Brain microvascular endothelial cell (primary cell): ENCODE measurements at regions not wholly inside any gene's neighbourhood (a gene's known extent, or its start where the extent isn't known, plus 50 kb on each side); places are given as distances from the start of the nearest gene placed in this dataset.

Experiments used
- DNase-seq: peaks from one replicate; pipeline ENCODE4 v3.0.0-alpha.2; 2020
- H3K27ac ChIP-seq: fragments of 250-450 bp; sonication (Bioruptor Pico); 2 replicates; pipeline ENCODE4 v1.5.1; 2020; ENCODE audit warnings: mild to moderate bottlenecking, moderate library complexity
- H3K27me3 ChIP-seq: fragments of 250-450 bp; sonication (Bioruptor Pico); replicated peaks from 2 replicates; pipeline ENCODE4 v1.5.1; 2020; ENCODE audit warnings: mild to moderate bottlenecking
- H3K36me3 ChIP-seq: fragments of 250-450 bp; sonication (Bioruptor Pico); replicated peaks from 2 replicates; pipeline ENCODE4 v1.5.1; 2020; ENCODE audit warnings: mild to moderate bottlenecking
- H3K4me3 ChIP-seq: 2 replicates; pipeline ENCODE4 v1.5.1; 2011; ENCODE audit warnings: low read depth, mild to moderate bottlenecking, control low read depth, low read length, moderate library complexity
- in situ Hi-C: cut with HindIII; loops from 2 replicates; pipeline ENCODE4 v1.10.0; 2017; ENCODE audit warnings: low sequenced_read_pairs, low pct_ligation_motif_present
- TF ChIP-seq, protein P1 (sequence below): IDR thresholded peaks from 2 replicates; pipeline ENCODE4 v1.5.1; 2011; ENCODE audit warnings: low read depth, mild to moderate bottlenecking, moderate library complexity, low read length, control low read depth, inconsistent platforms; ENCODE audit errors: missing control alignments

DNA sequence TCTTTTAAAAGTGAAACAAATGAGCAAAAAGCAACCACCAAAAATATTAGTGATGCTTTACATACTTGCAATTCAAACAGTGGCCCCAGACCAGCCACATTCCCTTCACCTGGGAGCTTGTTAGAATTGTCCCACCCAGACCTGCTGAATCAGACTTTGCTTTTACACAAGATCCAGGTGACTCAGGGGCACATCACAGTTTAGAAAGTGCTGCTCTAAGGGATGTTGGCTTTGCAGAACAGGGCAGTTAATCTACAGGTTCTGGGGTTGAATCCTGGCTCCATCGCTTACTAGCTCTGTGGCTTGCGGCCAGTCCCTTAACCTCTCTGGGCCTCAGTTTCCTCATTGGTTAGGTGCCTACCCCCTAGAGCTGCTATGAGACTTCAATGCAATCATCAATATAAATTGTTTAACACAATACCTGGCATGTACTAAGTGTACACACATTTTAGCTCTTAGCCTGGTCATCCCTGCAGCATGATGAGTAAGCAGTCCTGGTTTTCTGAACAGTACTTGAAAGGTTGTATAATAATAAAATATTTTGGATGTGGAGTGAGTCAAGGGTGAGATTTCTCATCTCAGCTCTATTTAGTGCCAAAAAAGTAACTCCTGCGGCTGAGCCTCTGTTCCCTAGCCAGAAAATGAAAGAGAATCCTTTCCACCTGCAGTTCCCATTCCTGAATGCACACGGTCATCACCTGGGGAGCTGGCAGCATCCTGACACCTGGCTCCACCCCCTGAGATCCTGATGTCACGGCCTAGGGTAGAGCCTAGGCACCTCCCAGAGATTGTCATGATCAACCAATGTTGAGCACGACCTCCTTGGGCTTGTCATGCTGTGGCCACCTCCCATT is 162.7 kb downstream of the ANKRD60 start:
- Histone ChIP-seq H3K36me3 (no peaks in the 10 kb centered on the region), H3K27ac (no peak overlapping the region), H3K4me3 (no peak overlapping the region), H3K27me3 (no peaks in the 10 kb centered on the region)
- no peak for DNase-seq
- TF ChIP-seq, protein P1, sequence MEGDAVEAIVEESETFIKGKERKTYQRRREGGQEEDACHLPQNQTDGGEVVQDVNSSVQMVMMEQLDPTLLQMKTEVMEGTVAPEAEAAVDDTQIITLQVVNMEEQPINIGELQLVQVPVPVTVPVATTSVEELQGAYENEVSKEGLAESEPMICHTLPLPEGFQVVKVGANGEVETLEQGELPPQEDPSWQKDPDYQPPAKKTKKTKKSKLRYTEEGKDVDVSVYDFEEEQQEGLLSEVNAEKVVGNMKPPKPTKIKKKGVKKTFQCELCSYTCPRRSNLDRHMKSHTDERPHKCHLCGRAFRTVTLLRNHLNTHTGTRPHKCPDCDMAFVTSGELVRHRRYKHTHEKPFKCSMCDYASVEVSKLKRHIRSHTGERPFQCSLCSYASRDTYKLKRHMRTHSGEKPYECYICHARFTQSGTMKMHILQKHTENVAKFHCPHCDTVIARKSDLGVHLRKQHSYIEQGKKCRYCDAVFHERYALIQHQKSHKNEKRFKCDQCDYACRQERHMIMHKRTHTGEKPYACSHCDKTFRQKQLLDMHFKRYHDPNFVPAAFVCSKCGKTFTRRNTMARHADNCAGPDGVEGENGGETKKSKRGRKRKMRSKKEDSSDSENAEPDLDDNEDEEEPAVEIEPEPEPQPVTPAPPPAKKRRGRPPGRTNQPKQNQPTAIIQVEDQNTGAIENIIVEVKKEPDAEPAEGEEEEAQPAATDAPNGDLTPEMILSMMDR, result no peak
- in situ Hi-C loops, result no loop called here

DNA sequence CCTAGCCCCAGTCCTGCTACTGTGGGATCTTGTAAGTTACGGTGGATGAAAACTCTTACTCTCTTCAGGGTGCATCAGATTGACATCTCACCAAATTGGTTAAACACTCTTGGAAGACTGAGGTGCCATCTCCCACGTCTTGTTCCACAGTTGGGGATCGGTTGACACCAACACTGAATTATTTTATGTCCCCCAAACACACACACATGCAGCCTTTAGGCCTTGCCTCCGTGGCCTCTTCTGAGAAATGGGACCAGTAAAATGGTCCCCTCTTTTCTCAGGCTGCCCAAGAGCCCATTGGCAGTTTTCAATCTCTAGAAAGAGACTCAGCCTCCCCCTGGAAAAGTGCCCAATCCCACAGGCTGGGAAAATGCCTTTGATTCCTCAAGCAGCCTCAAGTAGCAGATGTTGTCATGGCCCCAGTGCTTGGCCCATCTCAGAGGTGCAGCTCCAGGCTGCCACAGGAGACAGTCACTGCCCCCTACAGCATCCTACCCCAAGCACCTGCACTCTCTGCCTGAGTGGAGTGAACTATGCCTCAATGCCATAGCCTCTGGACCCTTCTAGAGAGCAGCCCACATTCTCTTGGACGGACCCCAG is 163.9 kb downstream of the ANKRD60 start:
- TF ChIP-seq, protein P1, result no peak
- in situ Hi-C loops, result no loop called here
- Histone ChIP-seq H3K36me3 (no peaks in the 10 kb centered on the region), H3K27ac (no peak overlapping the region), H3K27me3 (no peaks in the 10 kb centered on the region), H3K4me3 (no peak overlapping the region)
- DNase-seq, result no peak

DNA sequence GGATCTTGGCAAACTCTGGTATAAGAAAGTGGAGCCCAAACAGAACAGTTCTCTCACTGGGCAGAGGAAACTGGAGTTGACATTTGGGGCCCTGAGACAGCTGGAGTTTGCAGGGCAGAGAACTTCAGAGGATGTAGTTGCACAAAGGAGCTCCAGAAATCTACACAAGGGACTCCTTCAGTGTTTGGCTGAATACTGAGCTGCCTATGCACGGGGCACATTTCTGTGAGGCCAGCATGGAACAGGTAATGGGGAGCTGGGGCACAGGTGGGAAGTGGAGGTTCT is 169.3 kb downstream of the ANKRD60 start:
- no peak for DNase-seq
- Histone ChIP-seq H3K4me3 (no peak overlapping the region), H3K36me3 (no peaks in the 10 kb centered on the region), H3K27ac (no peak overlapping the region), H3K27me3 (peaks cover 2% of the 10 kb centered on the region)
- in situ Hi-C loops, result no loop called here
- TF ChIP-seq, protein P1, result no peak

DNA sequence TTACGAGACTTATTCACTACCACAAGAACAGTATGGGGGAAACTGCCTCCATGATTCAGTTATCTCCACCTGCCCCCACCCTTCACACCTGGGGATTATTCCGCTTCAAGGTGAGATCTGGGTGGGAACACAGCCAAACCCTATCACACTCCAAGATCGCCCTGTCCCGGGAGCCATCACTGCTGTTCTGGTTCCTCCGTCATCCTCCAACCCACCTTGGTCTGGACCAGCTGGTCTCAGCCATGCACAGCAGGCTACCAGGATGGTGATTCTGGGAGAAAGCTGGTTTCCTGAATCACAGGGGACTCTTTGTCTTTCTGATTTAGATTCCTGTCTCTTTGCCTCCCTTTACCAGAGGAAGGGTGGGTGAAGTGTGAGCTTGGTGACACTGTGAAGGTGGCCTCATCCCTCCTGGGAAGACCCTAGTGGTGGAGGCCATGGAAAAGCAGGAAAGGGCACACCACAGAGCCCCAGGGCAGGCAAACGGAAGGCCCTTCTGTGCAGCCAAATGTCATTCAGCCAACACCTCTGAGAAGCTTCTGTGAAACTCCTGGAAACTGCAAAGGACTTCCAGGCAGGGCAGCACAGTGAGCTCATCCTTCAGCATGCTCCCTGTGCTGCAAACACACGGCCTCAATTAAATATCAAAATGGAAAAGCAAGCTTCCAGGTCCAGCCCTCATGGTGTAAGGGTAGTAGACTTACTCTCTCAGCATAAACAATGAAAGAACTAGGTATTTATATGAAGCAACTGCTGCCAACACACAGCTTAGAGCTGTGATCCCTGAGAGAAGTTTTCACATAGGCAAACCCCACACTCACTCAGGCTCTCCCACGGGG is 169.8 kb downstream of the ANKRD60 start:
- H3K27ac ChIP-seq, result no peak overlapping the region
- DNase-seq, result no peak
- in situ Hi-C loops, result no loop called here

DNA sequence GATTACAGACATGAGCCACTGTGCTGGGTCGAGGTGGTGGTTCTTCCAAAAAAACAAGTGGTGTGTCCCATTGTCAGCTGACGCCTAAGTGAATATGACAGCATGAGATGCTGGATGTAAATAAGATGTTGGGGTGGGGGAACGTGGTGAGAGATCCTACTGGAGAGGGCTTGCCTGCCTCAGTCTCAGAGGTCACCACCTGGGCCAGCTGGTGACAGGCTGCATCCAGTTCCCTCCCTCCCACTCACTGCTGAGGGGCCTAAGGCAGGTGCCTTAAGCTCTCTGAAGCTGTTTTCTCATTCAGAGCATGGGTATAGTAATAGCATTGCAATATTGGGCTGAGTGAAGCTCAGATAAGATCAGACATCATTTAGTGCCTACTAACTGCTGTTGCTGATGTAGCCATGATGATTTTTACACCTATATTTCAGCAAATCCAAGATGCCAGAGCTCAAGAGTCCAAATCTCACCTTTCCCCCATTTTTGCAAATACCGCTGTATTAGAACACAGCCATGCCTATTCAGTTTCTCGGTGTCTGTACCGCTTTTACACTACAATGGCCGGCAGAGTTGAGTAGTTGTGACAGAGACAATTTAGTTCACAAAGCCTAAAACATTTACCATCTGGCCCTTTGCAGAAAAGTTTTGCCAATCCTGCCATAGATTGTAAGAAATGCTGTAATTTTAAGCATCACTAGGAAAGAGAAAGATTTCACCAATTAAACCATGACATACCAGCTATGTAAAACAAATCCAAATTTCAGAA is 171.3 kb downstream of the ANKRD60 start:
- no peak for DNase-seq
- H3K27ac ChIP-seq, result no peak overlapping the region
- in situ Hi-C loops, result no loop called here
- H3K36me3 ChIP-seq, result no peaks in the 10 kb centered on the region
- H3K27me3 ChIP-seq, result peaks cover 2% of the 10 kb centered on the region
- no peak overlapping the region for H3K4me3 ChIP-seq
- TF ChIP-seq, protein P1, result no peak

More for the DNA sequence above, 169.8 kb downstream of the ANKRD60 start:
- Histone ChIP-seq H3K4me3 (no peak overlapping the region), H3K27me3 (peaks cover 2% of the 10 kb centered on the region), H3K36me3 (no peaks in the 10 kb centered on the region)
- TF ChIP-seq, protein P1, result no peak
